Transverse colon (tissue), 4 donors: ENCODE measurements at regions not wholly inside any gene's neighbourhood (a gene's known extent, or its start where the extent isn't known, plus 50 kb on each side); places are given as distances from the start of the nearest gene placed in this dataset.

ENCODE experiments used
- DNase-seq: peaks from one replicate; pipeline ENCODE4 v3.0.0-alpha.2; 2019
- H3K27ac ChIP-seq, 4 donors: fragments of 200-600 bp; sonication (generic); 2 replicates each; pipeline ENCODE4 v1.5.1; 2016 to 2018; ENCODE audit warnings: inconsistent platforms in 4 of 4
- H3K27me3 ChIP-seq: fragments of 200-600 bp; sonication (generic); 2 replicates; pipeline ENCODE4 v1.5.1; 2017; ENCODE audit warnings: inconsistent platforms
- H3K36me3 ChIP-seq, 4 donors: fragments of 200-600 bp; sonication (generic); 2 replicates each; pipeline ENCODE4 v1.5.1; 2017 to 2019; ENCODE audit warnings: inconsistent platforms in 4 of 4
- H3K4me1 ChIP-seq, 4 donors: fragments of 200-600 bp; sonication (generic); 2 replicates each; pipeline ENCODE4 v1.5.1; 2017 to 2020; ENCODE audit warnings: inconsistent platforms in 4 of 4
- H3K4me3 ChIP-seq, 4 donors: fragments of 200-600 bp; sonication (generic); 1 replicate in 1 of 4; 2 replicates in 3 of 4; pipeline versions ENCODE4 v1.5.1 to v1.6.1; 2017 to 2019; ENCODE audit warnings: inconsistent platforms in 4 of 4
- H3K9me3 ChIP-seq, 2 donors: fragments of 200-600 bp; sonication (generic); 2 replicates each; pipeline ENCODE4 v1.5.1; 2017 to 2019; ENCODE audit warnings: inconsistent platforms in 2 of 2
- CTCF ChIP-seq, 5 experiments: fragments of 200-600 bp in 3 of 5; fragments of 450-650 bp in 2 of 5; sonication (generic) in 3 of 5; IDR thresholded peaks; 1 replicate in 2 of 5; 2 replicates in 3 of 5; pipeline ENCODE4 v1.5.1; 2016 to 2017; ENCODE audit warnings: antibody characterized with exemption in 5 of 5, inconsistent platforms in 3 of 5, mild to moderate bottlenecking in 2 of 5, moderate library complexity in 1 of 5
- EP300 ChIP-seq: sonication (generic); formaldehyde crosslinking; IDR thresholded peaks from one replicate; pipeline ENCODE4 v1.6.1; 2017; ENCODE audit warnings: antibody characterized with exemption, low read depth
- POLR2A ChIP-seq: fragments of 450-650 bp; IDR thresholded peaks from one replicate; pipeline ENCODE4 v1.6.1; 2016; ENCODE audit warnings: antibody characterized with exemption, mild to moderate bottlenecking, moderate library complexity
- POLR2AphosphoS5 ChIP-seq, 3 donors: sonication (generic); formaldehyde crosslinking; IDR thresholded peaks; one replicate each; pipeline ENCODE4 v1.6.1; 2016; ENCODE audit warnings: antibody characterized with exemption in 3 of 3
- WGBS, 2 donors: methylation state at CpG; one replicate each; pipeline ENCODE4 v1.1.5; 2018; ENCODE audit warnings: low coverage in 1 of 2; 5-methylcytosine and 5-hydroxymethylcytosine counted together
- in situ Hi-C, 4 donors: fragments of 200-750 bp; cut with MboI; loops; one replicate each; pipeline versions ENCODE4 v1.15.0 to v1.15.1; 2017; ENCODE audit warnings: low sequenced_read_pairs in 3 of 4, low pct_ligation_motif_present in 1 of 4, low pct_unique_long_range_greater_than_20kb in 1 of 4
- intact Hi-C: fragments of 100-400 bp; cut with DNase I; formaldehyde crosslinking; loops from one replicate; pipeline ENCODE4 v1.15.1; 2023; ENCODE audit warnings: low total_unique reads

GRCh38 chr3:102673271-102674115, 238.7 kb downstream of the ZPLD1 start:
- no peaks in the 10 kb centered on the region for H3K27me3 ChIP-seq
- 4 to 14% methylated on average over 13 to 16 of the region's 16 CpGs for WGBS, 2 donors
- peaks cover 0 to 5% (median 0%) of the 10 kb centered on the region in 4 donors for H3K4me1 ChIP-seq
- peak; percentile 38 for DNase-seq
- in situ Hi-C loops (no loop called here), intact Hi-C loops (no loop called here)
- no peaks in the 10 kb centered on the region for H3K36me3 ChIP-seq
- no peak for TF ChIP-seq POLR2AphosphoS5 (IDR thresholded peaks at IDR 0.05)
- peak; percentile 48 to 82 (median 75) for TF ChIP-seq CTCF (IDR thresholded peaks at IDR 0.05)
- no peak for TF ChIP-seq POLR2A
- TF ChIP-seq EP300: no peak
- no peak overlapping the region for H3K27ac ChIP-seq
- peak overlapping the region in 1 of 4 donors; percentile 27 for H3K4me3 ChIP-seq
- H3K9me3 ChIP-seq: no peaks in the 10 kb centered on the region

- H3K36me3 ChIP-seq: no peaks in the 10 kb centered on the region
- no peak overlapping the region for H3K4me3 ChIP-seq
- no peaks in the 10 kb centered on the region for H3K27me3 ChIP-seq
- H3K9me3 ChIP-seq: no peaks in the 10 kb centered on the region
- no peak for DNase-seq
- H3K27ac ChIP-seq: no peak overlapping the region
- TF ChIP-seq EP300 (no peak), CTCF (IDR thresholded peaks at IDR 0.05) (no peak), POLR2A (no peak), POLR2AphosphoS5 (IDR thresholded peaks at IDR 0.05) (no peak)
- intact Hi-C loops (no loop called here), in situ Hi-C loops (no loop called here)
- 84% methylated on average over 7 of the region's 7 CpGs for WGBS, 2 donors
- peaks cover 0 to 5% (median 0%) of the 10 kb centered on the region in 4 donors for H3K4me1 ChIP-seq
These were observed 239.5 kb downstream of the ZPLD1 start for GRCh38 chr3:102674284-102674683.

GRCh38 chr3:102676424-102676823, 241.6 kb downstream of the ZPLD1 start:
- no peaks in the 10 kb centered on the region for H3K9me3 ChIP-seq
- TF ChIP-seq CTCF (IDR thresholded peaks at IDR 0.05) (no peak), EP300 (no peak), POLR2A (no peak), POLR2AphosphoS5 (IDR thresholded peaks at IDR 0.05) (no peak)
- DNase-seq: no peak
- no peak overlapping the region for H3K27ac ChIP-seq
- no peaks in the 10 kb centered on the region for H3K27me3 ChIP-seq
- intact Hi-C loops: no loop called here
- H3K4me3 ChIP-seq: no peak overlapping the region
- in situ Hi-C loops: no loop called here
- H3K36me3 ChIP-seq: no peaks in the 10 kb centered on the region
- peaks cover 0 to 5% (median 0%) of the 10 kb centered on the region in 4 donors for H3K4me1 ChIP-seq

GRCh38 chr3:102682741-102683140, 247.9 kb downstream of the ZPLD1 start:
- intact Hi-C loops (no loop called here), in situ Hi-C loops (no loop called here)
- no peak for DNase-seq
- Histone ChIP-seq H3K9me3 (no peaks in the 10 kb centered on the region), H3K27ac (no peak overlapping the region), H3K27me3 (no peaks in the 10 kb centered on the region), H3K36me3 (no peaks in the 10 kb centered on the region), H3K4me3 (no peak overlapping the region), H3K4me1 (no peaks in the 10 kb centered on the region)
- no peak for TF ChIP-seq CTCF (IDR thresholded peaks at IDR 0.05)
